Right ventricle myocardium superior (tissue), 1 donor: ENCODE measurements at regions not wholly inside any gene's neighbourhood (a gene's known extent, or its start where the extent isn't known, plus 50 kb on each side); places are given as distances from the start of the nearest gene placed in this dataset.
"Not testable (repeated sequence)": the region's sequence is repeated elsewhere in the genome, so short reads cannot be mapped to it uniquely, and the experiment has no call there.

Experiments used
- ATAC-seq: fragments of 200-7000 bp; cut with Tn5 transposase; one replicate; pipeline ENCODE4 v1.9.1; 2020; ENCODE audit warnings: mild to moderate bottlenecking; ENCODE audit not compliant: poor library complexity
- DNase-seq: peaks from one replicate; pipeline ENCODE4 v3.0.0-alpha.2; 2020
- intact Hi-C: fragments of 100-400 bp; cut with DNase I; formaldehyde crosslinking; loops from one replicate; pipeline ENCODE4 v1.11.2; 2022
- donor health status: DM: no; HTN: yes; CAD: no; lungs with severe emphysema.

DNA sequence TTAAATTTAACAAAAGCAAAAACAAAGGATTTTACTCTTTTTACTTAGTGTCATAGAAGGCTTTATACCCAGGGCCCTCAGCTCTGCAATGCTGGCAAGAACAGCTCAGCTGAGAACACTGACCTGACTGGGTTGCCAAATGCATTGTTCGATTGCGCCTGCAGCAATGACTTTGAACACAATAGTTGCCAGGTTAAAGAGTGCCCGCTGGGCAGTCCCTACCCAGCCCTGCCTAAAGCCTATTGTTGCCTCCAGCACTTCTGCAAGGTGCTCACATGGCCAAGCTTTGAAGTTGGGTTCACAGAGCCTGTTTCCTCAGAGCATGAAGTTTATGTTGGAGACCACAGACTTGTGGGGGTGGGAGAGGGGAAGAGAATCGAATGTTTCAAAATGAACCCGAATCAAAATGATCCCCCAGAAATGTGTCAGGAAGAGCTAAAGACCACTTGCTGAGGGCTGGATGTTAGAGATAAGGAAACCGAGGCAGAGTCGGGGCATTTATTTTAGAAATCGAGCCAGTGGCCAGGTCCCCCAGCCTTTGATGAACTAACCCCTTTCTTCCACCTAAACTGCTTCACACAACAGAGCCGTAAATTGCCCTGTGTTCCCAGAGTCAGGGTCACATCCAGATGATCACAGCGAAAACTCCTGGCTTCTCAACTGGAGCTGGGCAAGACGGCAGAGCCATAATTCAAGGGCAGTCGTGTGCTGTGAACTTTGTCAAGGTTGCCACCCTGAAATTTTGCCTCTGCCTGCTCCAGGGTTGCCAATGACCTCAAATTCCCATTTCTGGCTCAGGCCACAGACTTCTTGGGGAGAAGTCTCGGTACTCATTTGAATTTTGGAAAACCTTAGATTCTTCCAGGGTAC is 55.0 kb downstream of the FOXA2 start:
- ATAC-seq (no peak), DNase-seq (no peak)
- intact Hi-C loops, result no loop called here

DNA sequence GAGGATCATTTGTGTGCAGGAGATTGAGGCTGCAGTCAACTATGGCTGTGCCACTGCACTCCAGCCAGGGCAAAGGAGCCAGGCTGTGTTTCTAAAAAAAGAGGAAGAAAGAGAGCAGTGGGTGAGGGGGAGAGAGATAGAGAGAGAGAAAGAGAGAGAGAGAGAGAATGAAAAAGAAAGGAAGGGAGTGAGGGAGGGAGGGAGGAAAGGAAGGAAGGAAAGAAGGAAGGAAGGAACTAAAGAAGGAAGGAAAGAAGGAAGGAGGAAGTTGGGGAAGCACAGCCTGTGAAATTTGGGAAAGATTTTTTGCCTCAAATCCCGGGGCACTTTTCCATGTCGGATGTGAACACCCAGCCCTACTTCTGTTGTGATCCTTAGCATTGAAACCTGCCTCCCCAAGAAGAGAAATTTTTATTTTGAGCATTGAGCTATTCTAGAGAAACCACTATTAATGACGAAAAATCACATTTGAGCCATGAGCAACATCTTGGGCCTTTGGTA is 57.8 kb downstream of the FOXA2 start:
- no peak for ATAC-seq
- intact Hi-C loops, result no loop called here
- DNase-seq, result no peak

DNA sequence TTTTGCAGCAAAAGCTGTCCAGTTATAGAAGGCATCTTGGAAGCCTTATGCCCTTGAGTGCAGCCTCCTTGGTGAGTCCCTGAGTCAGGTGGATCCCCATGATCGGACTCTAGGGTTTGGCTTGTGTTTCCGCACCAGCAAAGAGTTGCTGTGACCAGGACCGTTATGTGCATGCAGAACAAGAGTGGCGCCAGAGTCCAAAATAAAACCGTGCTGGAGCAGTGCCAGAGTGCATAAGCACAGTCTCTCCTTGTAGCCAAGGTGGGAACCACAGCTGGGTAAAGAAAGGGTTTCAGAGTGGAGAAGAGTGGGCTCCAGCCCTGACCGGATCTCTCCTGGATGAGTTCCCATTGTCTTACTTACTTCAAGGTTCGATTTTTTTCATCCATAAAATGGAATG is 58.6 kb downstream of the FOXA2 start:
- DNase-seq, result no peak
- intact Hi-C loops, result no loop called here
- ATAC-seq, result no peak

DNA sequence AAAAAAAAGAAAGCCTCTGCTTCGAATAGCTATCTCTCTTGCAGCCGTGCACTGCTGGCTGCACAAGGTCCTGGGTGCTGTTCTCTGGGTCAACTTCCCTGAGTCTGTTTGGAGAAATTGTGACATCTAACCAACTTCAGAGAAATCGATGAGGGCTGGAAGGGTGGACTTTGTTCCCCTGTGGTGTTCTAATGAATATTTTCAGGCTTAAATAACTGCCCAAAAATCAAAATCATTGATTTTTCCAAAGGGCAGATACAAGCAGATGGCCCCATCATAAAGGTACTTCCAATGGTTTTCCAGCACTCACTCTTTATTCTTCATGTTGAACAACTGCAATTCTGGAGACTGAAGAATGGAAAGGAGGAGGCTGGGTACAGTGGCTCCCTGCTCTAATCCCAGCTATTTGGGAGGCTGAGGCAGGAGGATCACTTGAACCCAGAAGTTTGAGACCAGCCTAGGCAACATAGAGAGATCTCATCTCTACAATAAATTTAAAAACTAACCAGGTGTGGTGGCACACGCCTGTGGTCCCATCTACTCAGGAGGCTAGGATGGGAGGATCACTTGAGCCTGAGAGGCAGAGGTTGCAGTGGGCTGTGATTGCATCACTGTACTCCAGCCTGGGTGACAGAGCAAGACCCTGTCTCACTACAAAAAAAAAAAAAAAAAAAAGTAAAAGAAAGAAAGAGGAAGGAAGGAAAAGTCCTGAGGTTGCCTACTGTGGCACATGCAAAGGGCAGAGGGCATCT is 59.1 kb downstream of the FOXA2 start:
- ATAC-seq (no peak), DNase-seq (no peak)
- intact Hi-C loops, result no loop called here

DNA sequence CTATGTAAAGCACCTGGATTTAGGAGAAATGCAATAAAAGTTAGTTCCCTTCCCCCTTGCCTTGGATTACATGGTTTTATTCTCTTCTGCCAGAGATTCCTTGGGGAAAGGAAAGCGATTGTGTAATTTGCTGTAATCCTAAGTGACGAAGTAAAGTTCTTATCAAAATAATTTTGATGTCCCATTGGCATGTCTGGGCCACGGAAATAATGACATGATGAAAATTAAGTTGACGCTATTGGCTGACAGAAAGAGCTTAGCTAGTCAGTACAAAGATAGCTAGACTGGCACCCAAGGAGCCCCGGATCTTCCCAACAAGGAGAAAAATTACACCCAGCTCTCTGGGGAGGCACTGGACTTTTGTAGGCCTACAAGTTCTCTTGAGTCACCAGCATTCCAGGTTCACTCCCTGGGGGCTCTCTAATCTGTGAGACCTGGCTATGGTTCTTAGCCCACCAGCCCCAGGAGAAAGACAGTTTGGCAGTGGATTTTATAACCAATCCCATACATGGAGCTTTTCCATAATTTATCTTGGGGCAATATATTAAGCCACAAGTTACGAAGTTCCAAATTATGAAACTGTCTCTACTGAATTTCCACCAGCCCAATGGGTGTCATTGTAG is 59.9 kb downstream of the FOXA2 start:
- DNase-seq (no peak), ATAC-seq (no peak)
- intact Hi-C loops, result no loop called here

DNA sequence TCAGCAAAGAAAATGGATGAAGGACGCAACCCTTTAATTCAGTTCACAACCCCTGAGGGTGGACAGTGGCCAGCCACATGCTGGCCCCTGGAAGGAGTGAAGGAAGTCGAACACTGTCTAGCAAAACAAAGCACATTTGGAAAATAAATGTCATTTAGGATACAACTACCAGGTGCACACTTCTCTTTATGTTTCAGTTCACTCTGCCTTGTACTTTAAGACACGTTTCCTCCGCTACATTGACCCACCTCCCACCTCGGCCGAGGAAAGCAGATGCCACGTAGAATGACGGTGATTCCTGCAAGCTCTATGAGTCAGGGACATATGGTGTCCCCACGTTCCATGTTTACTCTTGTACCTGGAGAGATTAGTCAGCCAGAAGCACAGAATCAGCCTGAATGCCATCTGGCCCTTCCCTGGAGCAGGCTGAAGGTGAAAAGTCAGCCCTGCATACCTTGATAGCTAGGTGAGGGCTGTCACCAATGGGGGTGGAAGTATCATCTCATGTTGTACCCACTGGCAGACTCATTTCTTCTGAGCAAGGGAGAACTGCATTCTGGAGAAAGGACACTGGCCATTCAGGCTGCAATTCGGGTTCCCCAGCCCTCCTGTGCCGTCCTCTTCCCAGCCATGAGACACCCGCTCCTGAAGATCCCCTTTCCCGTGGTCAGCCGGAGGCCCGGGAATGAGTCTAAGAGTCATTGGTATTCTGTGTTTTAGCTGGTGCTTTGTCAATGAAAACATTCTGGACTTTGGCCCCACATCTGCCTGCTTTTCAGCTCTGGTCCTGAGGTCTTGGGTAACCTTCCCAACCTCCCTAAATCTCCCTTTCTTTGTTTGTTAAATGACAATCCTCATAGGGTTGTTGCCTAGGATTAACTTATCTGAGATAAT is 60.6 kb downstream of the FOXA2 start:
- no peak for ATAC-seq
- intact Hi-C loops, result no loop called here

DNA sequence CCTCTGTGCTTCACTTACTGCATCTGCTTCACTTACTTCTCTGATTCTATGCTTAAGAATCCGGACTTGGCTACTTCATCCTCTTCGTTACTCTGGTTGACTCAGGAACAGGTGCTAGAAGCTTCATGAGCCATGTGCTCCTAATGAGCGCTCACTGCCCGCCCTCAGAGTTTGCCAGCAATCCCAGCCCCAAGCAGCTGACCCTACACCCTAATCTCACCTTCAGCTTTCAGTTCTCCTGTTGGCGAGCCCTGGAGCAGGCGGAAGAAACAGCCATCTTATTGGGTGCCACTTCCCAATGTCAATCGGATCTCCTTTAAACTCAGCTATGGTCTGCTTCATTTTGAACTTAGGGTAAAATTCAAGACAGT is 61.3 kb downstream of the FOXA2 start:
- ATAC-seq, result no peak
- DNase-seq, result no peak
- intact Hi-C loops, result no loop called here

More for the DNA sequence above, 60.6 kb downstream of the FOXA2 start:
- DNase-seq, result no peak

DNA sequence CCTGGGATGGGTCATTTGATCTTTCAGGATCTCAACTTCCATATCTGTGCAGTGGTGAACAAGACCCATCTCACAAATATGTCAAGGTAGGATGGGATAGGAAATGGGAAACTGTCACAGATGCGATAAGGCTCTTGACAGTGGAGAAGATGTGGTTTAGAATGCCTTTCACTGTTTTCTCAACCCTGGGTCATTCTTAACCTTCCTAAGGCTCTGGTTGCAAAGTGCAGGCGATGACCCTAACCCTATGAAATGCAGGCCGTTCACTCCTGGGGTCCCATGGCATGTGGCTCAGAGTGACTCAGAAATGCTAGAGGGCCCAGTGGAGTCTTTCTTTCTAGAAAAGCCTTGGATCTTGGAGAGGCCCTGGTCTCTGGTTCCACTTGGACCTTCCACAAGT is 61.7 kb downstream of the FOXA2 start:
- intact Hi-C loops, result no loop called here
- ATAC-seq, result no peak
- DNase-seq, result no peak

DNA sequence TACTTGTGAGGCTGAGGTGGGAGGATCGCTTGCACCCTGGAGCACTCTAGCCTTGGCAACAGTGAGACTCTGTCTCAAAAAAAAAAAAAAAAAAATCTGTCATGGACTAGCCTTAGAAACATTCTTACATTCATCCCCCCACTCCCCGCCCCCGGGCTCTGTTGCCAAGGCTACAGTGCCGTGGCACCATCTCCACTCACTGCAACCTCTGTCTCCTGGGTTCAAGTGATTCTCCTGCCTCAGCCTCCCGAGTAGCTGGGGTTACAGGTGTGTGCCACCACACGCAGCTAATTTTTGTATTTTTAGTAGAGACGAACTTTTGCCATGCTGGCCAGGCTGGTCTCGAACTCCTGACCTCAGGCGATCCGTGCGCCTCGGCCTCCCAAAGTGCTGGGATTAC is 62.4 kb downstream of the FOXA2 start:
- DNase-seq, intact Hi-C loops, ATAC-seq: not testable (repeated sequence)

DNA sequence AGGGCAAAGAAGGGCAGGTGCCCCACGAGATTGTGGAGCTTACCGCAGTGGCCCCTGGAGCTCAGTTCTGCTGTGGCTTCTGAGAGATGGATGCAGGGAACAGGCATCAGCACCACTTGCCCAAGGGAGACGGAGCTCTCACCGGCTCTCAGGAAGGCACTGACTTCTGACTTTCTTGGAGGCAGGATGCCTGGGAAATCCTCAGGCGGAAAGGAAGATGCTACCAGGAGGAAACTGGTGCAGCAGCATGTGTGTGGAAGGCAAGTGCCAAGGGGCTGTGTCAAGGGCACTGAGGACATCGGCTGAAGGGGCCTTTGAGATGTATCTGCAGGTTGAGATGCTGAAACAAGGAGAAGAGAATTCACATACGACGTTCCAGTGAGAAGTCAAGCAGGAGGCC is 64.0 kb downstream of the FOXA2 start:
- ATAC-seq, result no peak
- intact Hi-C loops, result no loop called here
- no peak for DNase-seq

DNA sequence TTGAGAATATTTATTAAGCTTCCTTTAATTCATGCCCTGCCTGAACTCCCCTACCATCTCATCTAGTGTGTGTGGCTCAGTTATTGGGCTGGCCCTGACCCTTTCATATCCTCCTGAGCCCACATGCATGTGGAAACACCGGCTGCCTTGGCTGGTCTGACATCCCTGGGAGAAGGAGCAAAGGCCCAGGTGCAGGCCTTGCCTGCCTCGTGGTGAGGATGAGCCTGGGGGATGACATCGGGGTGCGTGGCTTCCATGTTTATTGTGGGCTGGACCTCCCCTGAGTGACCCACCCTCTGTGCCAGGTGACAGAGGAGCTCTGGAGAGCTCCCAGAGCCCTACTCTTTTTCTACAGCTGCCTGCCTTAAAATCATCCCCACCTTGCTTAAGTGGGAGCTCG is 69.1 kb downstream of the FOXA2 start:
- ATAC-seq (no peak), DNase-seq (no peak)
- intact Hi-C loops, result no loop called here

DNA sequence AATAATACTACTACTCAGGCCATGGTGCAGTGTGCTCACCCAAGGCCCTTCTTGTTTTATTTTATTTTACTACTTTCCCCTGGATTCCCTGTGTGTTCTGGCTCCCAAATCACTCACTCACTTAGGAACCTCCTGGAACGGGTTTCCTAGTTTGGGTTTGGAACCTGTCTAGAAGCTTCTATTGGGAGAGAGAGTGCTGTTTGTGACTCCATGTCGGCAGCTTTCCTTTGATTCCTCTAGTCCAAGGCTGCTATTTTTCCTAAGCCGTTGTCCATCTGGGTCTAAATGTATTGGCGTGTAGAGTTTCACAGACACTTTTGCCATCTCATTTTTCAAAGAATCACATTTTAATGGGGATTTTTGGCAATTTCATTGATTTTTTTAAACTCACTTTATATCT is 70.8 kb downstream of the FOXA2 start:
- intact Hi-C loops, result no loop called here
- ATAC-seq, result no peak
- DNase-seq, result no peak

DNA sequence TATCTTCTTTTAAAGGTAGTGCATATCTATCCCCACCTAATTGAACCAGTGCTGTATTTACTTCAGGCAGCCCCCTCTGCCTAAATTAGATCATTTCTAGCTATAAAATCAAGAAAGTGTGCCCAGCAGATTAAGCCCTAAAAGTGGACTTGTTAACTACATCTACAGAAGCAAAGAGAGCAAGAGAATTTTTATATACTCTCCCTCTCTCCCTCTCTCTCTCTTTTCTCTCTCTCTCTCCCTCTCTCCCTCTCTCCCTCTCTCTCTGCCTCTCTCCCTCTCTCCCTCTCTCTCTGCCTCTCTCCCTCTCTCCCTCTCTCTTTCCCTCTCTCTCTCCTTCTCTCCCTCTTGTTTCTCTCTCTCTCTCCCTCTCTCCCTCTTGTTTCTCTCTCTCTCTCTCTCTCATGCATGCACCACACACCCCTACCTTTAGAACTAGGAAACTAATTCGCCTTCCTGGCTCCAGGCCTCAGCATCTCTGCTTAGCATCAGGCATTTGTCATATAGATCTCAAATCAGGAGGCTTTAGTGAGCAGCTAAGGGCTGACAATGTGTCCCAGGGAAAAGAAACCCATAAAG is 71.4 kb downstream of the FOXA2 start:
- intact Hi-C loops, result no loop called here
- ATAC-seq (no peak), DNase-seq (no peak)

DNA sequence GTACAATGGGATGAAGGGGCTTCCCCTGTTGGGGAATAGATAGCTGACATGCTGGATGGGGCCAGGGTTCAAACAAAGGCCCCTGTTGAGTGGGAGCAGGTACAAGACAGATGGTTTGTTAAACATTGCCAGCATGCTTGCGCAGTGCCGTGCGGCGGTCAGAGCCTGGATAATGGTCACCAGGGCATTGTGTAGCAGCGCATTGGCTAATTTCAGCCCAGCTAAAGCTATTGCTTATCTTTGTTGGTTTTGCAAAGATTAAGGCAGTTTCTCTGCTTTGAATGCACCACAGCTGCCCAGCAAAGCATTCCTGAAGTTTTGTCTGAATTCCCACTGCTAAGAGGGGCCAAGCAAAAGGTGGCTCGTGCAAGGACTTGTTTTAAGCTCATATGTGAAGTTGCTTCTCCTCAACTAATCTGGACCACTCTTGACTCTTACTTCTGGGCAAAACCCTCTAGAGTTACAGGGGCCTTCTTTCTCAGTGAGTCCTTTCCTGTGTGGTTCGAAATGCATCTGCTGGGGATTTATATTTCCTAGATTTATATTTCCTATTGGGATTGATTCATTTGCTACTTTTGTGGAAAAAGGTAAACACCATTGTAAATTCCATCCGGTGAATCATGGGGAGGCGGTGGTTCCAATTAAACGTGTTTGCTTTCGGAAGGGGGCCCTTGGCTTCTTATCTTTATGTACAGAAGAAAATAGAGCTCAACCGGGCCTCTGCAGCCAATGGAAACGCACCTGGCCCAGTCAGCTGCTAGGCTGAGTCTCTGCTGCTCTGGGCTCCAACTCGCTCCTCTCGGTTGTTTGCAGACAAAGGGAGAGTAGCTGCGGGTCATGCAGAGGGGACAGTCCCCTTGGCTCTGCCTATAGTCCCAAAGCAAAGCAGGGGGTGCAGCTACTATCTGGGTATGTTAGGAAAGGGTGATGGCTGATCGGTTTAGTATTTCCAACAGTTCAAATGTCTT is 72.1 kb downstream of the FOXA2 start:
- ATAC-seq, result no peak
- intact Hi-C loops, result no loop called here

DNA sequence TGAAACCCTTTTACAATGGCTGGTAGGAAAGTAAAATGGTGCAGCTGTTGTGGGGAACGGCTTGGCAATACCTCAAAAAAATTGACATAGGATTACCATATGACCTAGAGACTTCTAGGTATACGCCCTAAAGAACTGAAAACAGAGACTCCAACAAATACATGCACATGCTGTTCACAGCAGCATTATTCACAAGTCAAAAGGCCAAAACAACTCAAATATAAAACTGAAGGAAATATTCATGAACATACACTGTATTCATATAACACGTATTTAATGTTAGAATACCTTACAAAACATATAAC is 74.6 kb downstream of the FOXA2 start:
- DNase-seq, result no peak
- intact Hi-C loops, result no loop called here
- no peak for ATAC-seq

More for the DNA sequence above, 72.1 kb downstream of the FOXA2 start:
- no peak for DNase-seq

DNA sequence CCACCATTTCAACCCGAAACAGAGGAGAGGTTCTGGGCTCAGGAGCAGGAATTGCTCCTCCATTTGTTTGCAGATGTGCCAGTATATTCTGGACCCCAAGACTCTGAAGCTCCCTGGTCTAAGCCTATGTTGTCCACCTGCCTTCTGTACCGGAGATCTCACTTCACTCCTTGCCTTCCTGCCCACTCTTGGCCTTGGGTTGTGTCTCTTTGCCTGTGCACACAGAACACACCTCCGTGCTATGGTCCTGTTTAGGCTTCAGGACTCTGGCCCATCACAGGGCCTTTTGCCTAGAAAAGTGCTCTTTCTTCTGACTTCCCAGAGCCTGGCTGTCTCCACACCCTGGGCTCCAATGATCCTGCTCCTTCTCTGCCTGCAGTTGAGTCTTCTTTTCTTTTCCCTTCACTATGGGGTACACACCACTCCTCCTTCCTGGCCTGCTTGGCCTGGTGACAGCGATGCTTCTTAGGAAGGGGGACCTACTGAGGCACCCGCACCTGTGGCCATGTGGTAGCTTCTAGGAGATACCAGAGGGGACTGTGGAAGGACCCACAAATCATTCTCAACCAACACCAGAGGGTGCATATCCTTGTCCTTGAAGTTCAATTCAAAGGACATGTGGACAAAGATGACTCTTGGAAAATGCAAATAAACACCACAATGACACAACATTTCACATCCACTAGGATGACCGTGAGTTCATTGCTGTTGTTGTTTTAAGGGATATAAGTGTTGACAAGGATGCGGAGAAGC is 75.1 kb downstream of the FOXA2 start:
- ATAC-seq, result no peak
- no peak for DNase-seq
- intact Hi-C loops, result no loop called here

DNA sequence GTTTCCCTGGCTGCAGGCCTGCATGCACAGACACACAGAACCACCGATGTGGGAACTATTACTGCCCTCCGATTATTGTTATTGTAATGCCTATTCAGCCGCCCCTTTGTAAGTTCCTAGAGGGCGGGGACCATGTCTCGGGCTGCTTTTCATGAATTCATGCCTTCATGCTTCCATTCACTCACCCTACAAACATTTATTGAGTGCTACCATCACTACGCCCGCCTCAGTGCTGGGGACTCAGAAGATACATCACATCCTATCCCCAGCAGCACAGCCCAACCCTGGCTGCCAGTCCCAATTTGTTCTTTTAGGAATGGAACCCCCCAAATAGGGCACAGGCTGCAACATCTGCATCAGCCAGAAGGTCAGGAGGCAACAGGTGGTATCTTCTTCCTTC is 75.9 kb downstream of the FOXA2 start:
- no peak for ATAC-seq
- intact Hi-C loops, result no loop called here
- DNase-seq, result no peak
